ENCODE measurements at regions not wholly inside any gene's neighbourhood (a gene's known extent, or its start where the extent isn't known, plus 50 kb on each side); places are given as distances from the start of the nearest gene placed in this dataset.

DNA sequence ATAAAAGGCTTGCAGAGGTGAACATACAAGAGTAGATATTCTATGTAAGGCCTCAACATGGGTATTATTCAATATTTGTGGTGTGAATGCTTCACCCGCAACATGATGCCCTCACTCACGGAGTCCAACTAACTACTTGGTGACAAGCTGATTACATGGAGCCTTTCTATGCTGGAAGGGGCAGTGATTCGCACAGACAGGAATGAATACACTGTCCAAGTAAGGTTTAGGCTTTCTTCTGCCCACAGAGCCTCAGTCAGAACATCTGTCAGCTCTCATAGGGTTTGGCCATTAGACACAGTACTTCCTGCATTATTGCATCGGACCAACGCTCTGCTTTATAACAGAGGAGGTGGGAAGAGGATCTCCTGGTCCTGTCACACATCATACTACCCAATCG lies 80.3 kb upstream of the SLC35G4 start:
- Mint-ChIP-seq H3K4me3 (ENCODE audit: unreplicated experiment) (no peak overlapping the region), H3K4me1 (ENCODE audit: insufficient read depth, unreplicated experiment) (peaks cover 6% of the 10 kb centered on the region), H3K27me3 (ENCODE audit: insufficient read depth, unreplicated experiment) (no peaks in the 10 kb centered on the region), H3K27ac (ENCODE audit: low read depth, unreplicated experiment) (no peak overlapping the region), H3K36me3 (ENCODE audit: insufficient read depth, unreplicated experiment) (no peaks in the 10 kb centered on the region), H3K9me3 (ENCODE audit: unreplicated experiment) (peaks cover 7% of the 10 kb centered on the region)
- intact Hi-C loops (cut with micrococcal nuclease), result no loop called here
- CTCF ChIA-PET, result interaction anchor here (0.7 to 2.2 kb wide), 4 partner anchors 10 to 242 kb away, joined by 3 to 13 read pairs (median 6); no protein-coding TSS in a partner anchor
- BruUV-seq (replicated peaks), result no TSS peak
- TF ChIP-seq, protein P1, sequence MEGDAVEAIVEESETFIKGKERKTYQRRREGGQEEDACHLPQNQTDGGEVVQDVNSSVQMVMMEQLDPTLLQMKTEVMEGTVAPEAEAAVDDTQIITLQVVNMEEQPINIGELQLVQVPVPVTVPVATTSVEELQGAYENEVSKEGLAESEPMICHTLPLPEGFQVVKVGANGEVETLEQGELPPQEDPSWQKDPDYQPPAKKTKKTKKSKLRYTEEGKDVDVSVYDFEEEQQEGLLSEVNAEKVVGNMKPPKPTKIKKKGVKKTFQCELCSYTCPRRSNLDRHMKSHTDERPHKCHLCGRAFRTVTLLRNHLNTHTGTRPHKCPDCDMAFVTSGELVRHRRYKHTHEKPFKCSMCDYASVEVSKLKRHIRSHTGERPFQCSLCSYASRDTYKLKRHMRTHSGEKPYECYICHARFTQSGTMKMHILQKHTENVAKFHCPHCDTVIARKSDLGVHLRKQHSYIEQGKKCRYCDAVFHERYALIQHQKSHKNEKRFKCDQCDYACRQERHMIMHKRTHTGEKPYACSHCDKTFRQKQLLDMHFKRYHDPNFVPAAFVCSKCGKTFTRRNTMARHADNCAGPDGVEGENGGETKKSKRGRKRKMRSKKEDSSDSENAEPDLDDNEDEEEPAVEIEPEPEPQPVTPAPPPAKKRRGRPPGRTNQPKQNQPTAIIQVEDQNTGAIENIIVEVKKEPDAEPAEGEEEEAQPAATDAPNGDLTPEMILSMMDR (IDR thresholded peaks at IDR 0.05; ENCODE audit: unreplicated experiment), result no peak
- DNase-seq (ENCODE audit: unreplicated experiment), result no peak
- POLR2A ChIA-PET, result no interaction called here

DNA sequence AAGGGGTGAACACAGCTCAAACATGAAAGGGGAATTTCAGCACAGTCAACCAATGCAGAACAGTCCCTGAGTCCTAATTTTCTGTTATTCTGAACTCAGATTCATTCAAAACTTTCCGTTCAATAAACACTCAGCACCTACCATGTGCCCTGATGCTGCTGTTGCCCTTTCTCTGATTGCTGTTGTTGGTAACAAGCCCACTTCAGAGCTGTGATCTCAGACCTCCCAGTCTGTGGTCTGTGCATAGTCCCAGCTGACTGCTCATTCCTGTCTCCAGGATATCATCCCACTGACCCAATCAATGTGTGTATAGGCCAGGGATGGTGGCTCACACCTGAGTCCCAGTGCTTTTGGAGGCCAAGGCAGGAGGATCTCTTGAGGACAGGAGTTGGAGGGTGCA lies 82.7 kb upstream of the SLC35G4 start:
- TF ChIP-seq, protein P1 (IDR thresholded peaks at IDR 0.05; ENCODE audit: unreplicated experiment), result no peak
- no peak overlapping the region for H3K27ac Mint-ChIP-seq (ENCODE audit: low read depth, unreplicated experiment)
- intact Hi-C loops (cut with micrococcal nuclease), result no loop called here
- CTCF ChIA-PET, result interaction anchor here (0.8 to 3.1 kb wide), 7 partner anchors 8 to 372 kb away, joined by 3 to 13 read pairs (median 5); no protein-coding TSS in a partner anchor
- H3K9me3 Mint-ChIP-seq (ENCODE audit: unreplicated experiment), result no peaks in the 10 kb centered on the region
- BruUV-seq (replicated peaks), result no TSS peak
- H3K4me3 Mint-ChIP-seq (ENCODE audit: unreplicated experiment), result no peak overlapping the region
- no peaks in the 10 kb centered on the region for H3K27me3 Mint-ChIP-seq (ENCODE audit: insufficient read depth, unreplicated experiment)
- no peak for DNase-seq (ENCODE audit: unreplicated experiment)
- H3K36me3 Mint-ChIP-seq (ENCODE audit: insufficient read depth, unreplicated experiment), result no peaks in the 10 kb centered on the region
- POLR2A ChIA-PET, result interaction anchor here (0.7 kb wide), 2 partner anchors 699 to 1121 kb away, joined by 3 read pairs; no protein-coding TSS in a partner anchor
- peaks cover 15% of the 10 kb centered on the region for H3K4me1 Mint-ChIP-seq (ENCODE audit: insufficient read depth, unreplicated experiment)

DNA sequence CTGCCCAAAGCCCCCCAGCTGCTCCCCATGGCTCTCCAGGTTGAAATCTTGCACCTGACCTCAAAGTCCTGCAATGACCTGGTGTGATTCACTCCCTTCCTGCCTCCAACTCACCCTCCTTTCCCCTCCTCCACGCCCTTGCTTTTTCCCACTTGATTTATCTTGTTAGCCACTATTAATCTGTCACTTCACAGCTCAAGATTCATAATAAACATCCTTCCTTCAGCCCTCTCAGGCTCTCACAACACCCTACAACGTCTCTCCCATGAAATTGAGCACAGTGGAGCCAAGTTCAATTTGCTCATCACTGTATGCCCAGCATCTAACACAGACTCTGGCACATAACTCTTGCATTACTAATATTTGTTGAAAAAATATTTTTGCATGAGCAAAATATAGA lies 85.6 kb upstream of the SLC35G4 start:
- ChIA-PET CTCF (interaction anchor here (1.8 kb wide), 1 partner anchor 30 kb away, joined by 3 read pairs; no protein-coding TSS in a partner anchor), POLR2A (no interaction called here)
- H3K9me3 Mint-ChIP-seq (ENCODE audit: unreplicated experiment), result no peaks in the 10 kb centered on the region
- BruUV-seq (replicated peaks), result no TSS peak
- intact Hi-C loops (cut with micrococcal nuclease), result no loop called here
- no peak overlapping the region for H3K4me3 Mint-ChIP-seq (ENCODE audit: unreplicated experiment)
- TF ChIP-seq, protein P1 (IDR thresholded peaks at IDR 0.05; ENCODE audit: unreplicated experiment), result no peak
- no peak overlapping the region for H3K27ac Mint-ChIP-seq (ENCODE audit: low read depth, unreplicated experiment)
- peaks cover 21% of the 10 kb centered on the region for H3K4me1 Mint-ChIP-seq (ENCODE audit: insufficient read depth, unreplicated experiment)
- H3K36me3 Mint-ChIP-seq (ENCODE audit: insufficient read depth, unreplicated experiment), result no peaks in the 10 kb centered on the region
- H3K27me3 Mint-ChIP-seq (ENCODE audit: insufficient read depth, unreplicated experiment), result no peaks in the 10 kb centered on the region
- DNase-seq (ENCODE audit: unreplicated experiment), result no peak

DNA sequence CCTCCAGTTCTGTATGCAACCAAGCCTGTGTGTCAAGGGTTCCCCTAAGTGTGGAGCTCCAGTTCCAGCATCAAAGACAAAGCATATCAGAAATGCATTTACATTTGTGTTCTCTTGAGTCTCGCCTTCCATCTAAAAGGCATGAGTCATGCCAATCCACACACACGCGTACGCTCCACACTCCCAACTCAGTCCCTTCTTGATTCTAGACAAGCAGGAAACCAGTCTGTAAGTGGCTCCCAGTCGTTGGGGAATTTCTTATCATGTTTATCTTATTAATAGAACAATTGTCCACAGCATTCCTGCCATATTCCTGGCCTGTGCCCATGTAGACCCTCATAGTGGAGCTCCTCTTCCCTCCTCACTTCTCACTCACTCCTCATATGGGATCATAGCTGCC lies 86.4 kb upstream of the SLC35G4 start:
- Mint-ChIP-seq H3K27ac (ENCODE audit: low read depth, unreplicated experiment) (no peak overlapping the region), H3K4me1 (ENCODE audit: insufficient read depth, unreplicated experiment) (peaks cover 18% of the 10 kb centered on the region), H3K27me3 (ENCODE audit: insufficient read depth, unreplicated experiment) (no peaks in the 10 kb centered on the region), H3K4me3 (ENCODE audit: unreplicated experiment) (no peak overlapping the region), H3K36me3 (ENCODE audit: insufficient read depth, unreplicated experiment) (no peaks in the 10 kb centered on the region), H3K9me3 (ENCODE audit: unreplicated experiment) (no peaks in the 10 kb centered on the region)
- no TSS peak for BruUV-seq (replicated peaks)
- ChIA-PET CTCF (interaction anchor here (1.1 to 1.8 kb wide), 2 partner anchors 31 to 132 kb away, joined by 3 read pairs; no protein-coding TSS in a partner anchor), POLR2A (no interaction called here)
- DNase-seq (ENCODE audit: unreplicated experiment), result no peak
- TF ChIP-seq, protein P1 (IDR thresholded peaks at IDR 0.05; ENCODE audit: unreplicated experiment), result no peak
- intact Hi-C loops (cut with micrococcal nuclease), result no loop called here

Measured in MCF 10A (cell line).